Neural progenitor cell (in vitro differentiated cells): ENCODE measurements at regions not wholly inside any gene's neighbourhood (a gene's known extent, or its start where the extent isn't known, plus 50 kb on each side); places are given as distances from the start of the nearest gene placed in this dataset.

Experiments
- CTCF ChIP-seq: fragments of 200-600 bp; sonication (generic); IDR thresholded peaks from 2 replicates; pipeline ENCODE4 v1.5.1; 2017; ENCODE audit warnings: antibody characterized with exemption, mild to moderate bottlenecking
- EZH2 ChIP-seq: fragments of 200-600 bp; sonication (generic); IDR thresholded peaks from 2 replicates; pipeline ENCODE4 v1.6.1; 2017; ENCODE audit warnings: antibody characterized with exemption, mild to moderate bottlenecking, moderate library complexity

GRCh38 chr12:105804591-105805265 lies 334.0 kb downstream of the NUAK1 start:
- TF ChIP-seq EZH2, result no peak
- no peak for TF ChIP-seq CTCF
